GM10266 (cell line): ENCODE measurements at regions not wholly inside any gene's neighbourhood (a gene's known extent, or its start where the extent isn't known, plus 50 kb on each side); places are given as distances from the start of the nearest gene placed in this dataset.

ENCODE experiments used
- DNase-seq: peaks from one replicate; pipeline ENCODE4 v3.0.0; 2012; ENCODE audit errors: extremely low spot score
- CTCF ChIP-seq: IDR thresholded peaks from 2 replicates; pipeline ENCODE4 v1.5.1; 2012; ENCODE audit warnings: mild to moderate bottlenecking, low read depth; ENCODE audit not compliant: control insufficient read depth, insufficient read depth; ENCODE audit errors: missing control alignments

GRCh38 chr4:176441594-176441993, 121.8 kb downstream of the SPCS3 start:
- DNase-seq = no peak
- no peak for TF ChIP-seq CTCF

- no peak for DNase-seq
- TF ChIP-seq CTCF = no peak
Observed at GRCh38 chr4:176443117-176443516, 123.4 kb downstream of the SPCS3 start.

DNA sequence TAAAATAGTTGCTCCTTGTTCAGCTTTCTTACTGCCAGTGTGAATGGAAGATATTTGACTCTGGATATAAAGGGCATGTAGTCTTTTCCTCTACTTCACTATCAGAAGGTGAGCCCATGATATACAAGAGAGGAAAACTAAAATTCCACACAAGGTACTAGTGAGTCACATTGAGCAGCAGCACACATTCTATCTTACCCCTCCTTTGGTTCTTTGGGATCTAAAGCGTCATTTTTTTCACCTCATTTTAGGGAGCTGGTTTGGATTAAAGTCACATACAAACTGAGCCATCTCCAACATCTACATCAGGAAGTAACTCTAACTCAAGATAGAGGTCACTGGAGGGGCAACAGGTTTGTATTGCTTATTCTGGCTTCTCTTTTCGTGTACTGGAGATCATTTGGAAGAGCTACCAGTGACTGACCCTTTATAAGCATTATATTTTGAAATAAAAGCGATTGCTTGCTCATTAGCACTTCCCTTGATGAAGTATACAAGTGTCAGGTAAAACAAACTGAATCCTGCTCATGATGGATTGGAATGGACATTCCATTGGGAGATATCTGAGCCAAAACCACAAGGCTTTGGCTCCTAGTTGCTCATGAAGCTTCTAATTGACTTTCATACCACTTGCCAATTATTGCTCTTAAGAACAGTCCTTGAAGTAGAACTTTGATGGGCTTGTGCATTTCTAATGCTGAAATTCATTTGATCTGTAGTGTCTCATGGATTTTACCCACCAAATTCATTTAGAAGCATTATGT, 124.1 kb downstream of the SPCS3 start:
- DNase-seq = no peak
- TF ChIP-seq CTCF = no peak

DNA sequence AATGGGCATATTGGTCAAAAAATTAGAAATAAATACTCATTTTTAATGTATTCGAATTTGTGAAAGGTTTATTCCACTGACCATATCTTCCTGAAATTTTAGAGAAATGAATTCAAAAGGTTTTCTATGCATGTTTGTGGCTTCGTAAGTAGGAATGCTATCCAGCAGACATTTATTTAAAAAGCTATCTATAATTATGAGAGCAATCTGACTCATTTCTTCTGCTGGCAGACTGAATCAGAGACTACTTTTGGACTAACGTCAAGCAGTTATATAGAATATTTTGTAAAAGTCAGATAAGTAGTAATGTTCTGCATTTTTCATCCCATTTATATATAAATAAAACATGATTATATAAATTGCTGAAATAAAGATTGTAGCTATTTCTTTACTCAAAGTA, 125.0 kb downstream of the SPCS3 start:
- TF ChIP-seq CTCF = no peak
- no peak for DNase-seq

DNA sequence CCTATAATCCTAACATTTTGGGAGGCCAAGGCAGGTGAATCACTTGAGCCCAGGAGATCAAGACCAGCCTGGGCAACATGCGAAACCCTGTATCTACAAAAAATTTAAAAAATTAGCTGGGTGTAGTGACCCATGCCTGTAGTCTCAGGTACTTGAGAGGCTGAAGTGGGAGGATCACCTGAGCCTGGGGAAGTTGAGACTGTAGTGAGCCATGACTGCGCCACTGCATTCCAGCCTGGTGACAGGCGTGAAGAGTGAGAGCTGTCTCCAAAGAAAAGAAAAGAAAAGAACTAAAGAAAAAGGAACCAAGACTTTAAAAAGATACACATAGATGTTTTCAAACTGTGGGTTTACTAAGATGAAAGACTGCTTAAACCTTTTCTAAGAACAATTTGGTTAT, 129.0 kb downstream of the SPCS3 start:
- TF ChIP-seq CTCF = no peak
- no peak for DNase-seq

GRCh38 chr4:176451443-176451842, 131.7 kb downstream of the SPCS3 start:
- no peak for TF ChIP-seq CTCF
- DNase-seq = no peak

GRCh38 chr4:176453079-176453478, 133.3 kb downstream of the SPCS3 start:
- no peak for TF ChIP-seq CTCF
- DNase-seq = no peak
